ENCODE measurements at regions not wholly inside any gene's neighbourhood (a gene's known extent, or its start where the extent isn't known, plus 50 kb on each side); places are given as distances from the start of the nearest gene placed in this dataset.

GRCh38 chr10:123455861-123456260 lies 210.3 kb upstream of the GPR26 start:
- DNase-seq (ENCODE audit: low spot score) (no peak), ATAC-seq (ENCODE audit: low FRiP score) (no peak)
- TF ChIP-seq, protein P1, sequence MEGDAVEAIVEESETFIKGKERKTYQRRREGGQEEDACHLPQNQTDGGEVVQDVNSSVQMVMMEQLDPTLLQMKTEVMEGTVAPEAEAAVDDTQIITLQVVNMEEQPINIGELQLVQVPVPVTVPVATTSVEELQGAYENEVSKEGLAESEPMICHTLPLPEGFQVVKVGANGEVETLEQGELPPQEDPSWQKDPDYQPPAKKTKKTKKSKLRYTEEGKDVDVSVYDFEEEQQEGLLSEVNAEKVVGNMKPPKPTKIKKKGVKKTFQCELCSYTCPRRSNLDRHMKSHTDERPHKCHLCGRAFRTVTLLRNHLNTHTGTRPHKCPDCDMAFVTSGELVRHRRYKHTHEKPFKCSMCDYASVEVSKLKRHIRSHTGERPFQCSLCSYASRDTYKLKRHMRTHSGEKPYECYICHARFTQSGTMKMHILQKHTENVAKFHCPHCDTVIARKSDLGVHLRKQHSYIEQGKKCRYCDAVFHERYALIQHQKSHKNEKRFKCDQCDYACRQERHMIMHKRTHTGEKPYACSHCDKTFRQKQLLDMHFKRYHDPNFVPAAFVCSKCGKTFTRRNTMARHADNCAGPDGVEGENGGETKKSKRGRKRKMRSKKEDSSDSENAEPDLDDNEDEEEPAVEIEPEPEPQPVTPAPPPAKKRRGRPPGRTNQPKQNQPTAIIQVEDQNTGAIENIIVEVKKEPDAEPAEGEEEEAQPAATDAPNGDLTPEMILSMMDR (IDR thresholded peaks at IDR 0.05): no peak

DNA sequence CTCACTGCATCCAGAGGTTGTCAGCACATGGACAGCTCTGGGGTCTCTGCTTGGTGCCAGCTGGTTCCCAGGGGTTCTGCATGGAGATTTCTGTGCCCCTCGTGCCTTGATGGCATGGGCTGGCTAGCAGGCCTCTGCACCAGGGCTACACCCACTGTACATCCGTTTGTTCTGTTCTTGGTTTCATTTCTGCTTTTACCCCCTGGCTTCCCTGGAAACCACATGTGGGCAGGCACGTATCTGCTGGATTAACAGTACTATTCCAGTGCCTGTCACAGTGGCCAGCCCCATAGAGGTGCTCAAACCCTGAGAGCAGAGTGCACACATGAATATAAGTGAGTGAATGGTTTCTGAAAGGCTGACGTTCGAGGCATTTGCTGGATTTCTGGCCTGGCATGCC lies 207.2 kb upstream of the GPR26 start:
- TF ChIP-seq, protein P1 (IDR thresholded peaks at IDR 0.05): no peak
- ATAC-seq (ENCODE audit: low FRiP score): no peak

GRCh38 chr10:123459371-123460091 lies 206.6 kb upstream of the GPR26 start:
- ATAC-seq (ENCODE audit: low FRiP score): no peak
- TF ChIP-seq, protein P1 (IDR thresholded peaks at IDR 0.05): no peak

More for the DNA sequence above, 207.2 kb upstream of the GPR26 start:
- no peak for DNase-seq (ENCODE audit: low spot score)

DNA sequence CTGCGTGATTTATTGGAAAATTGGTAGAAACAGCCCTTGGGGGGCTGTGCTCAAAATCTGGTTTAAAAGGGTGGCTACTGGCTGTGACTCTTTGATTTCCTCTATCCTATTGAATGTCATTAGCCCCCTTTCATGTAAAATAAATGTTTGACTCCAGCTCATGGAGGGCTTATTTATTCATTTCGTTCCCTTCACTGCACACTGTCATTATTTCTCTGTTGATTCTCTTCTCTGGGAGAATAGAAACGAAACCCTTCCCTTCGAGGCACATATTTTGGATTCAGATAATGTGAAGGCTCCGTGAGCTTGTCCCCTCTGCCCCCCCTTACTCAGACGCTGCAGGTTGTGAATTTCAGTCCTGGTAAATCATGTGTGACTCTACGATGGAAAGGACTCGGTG lies 203.9 kb upstream of the GPR26 start:
- TF ChIP-seq, protein P1 (IDR thresholded peaks at IDR 0.05): no peak
- ATAC-seq (ENCODE audit: low FRiP score) (no peak), DNase-seq (ENCODE audit: low spot score) (no peak)

More at GRCh38 chr10:123459371-123460091, 206.6 kb upstream of the GPR26 start:
- DNase-seq (ENCODE audit: low spot score): no peak

- DNase-seq (ENCODE audit: low spot score) (no peak), ATAC-seq (ENCODE audit: low FRiP score) (no peak)
- TF ChIP-seq, protein P1 (IDR thresholded peaks at IDR 0.05): no peak
These were observed 203.4 kb upstream of the GPR26 start for GRCh38 chr10:123462756-123463155.

DNA sequence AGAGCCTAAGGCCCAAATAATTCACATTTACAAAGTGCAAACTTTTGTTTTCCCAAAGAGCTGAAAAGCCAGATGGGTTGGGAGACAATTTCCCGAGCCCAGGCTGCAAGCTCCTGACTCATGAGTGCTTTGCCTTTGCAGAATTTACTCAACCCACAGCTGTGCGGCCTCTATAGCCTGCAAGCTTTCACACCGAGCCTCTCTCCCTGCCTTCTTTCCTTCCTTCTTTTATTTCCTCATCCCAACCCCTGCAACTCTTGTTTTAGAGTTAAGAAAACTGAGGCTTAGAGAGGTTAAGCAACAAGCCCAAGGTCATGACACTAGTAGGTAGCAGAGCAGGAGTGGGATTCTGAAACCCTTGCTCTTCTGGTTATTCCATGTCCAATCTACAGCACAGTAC lies 203.0 kb upstream of the GPR26 start:
- DNase-seq (ENCODE audit: low spot score): no peak
- TF ChIP-seq, protein P1 (IDR thresholded peaks at IDR 0.05): no peak
- ATAC-seq (ENCODE audit: low FRiP score): no peak

DNA sequence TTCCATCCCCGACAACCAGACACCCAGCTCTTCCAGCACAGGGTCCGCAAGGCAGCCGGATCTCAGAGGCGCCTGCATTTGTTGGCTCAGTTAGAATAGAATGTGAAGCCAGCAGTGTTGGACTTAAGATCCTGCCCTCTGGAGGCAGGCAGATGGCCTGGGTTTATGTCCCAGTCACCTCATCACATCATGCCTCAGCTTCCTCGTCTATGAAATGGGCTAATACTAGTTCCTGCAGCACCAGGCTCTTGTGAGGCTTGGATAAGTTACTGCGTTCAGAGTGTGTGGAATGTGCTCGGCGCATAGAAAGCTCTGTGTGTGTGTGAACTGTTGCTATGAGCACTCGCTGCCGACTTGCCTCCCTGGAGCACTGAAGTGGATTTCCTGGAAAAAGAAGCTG lies 202.5 kb upstream of the GPR26 start:
- DNase-seq (ENCODE audit: low spot score) (no peak), ATAC-seq (ENCODE audit: low FRiP score) (no peak)
- TF ChIP-seq, protein P1 (IDR thresholded peaks at IDR 0.05): no peak

Measured in omental fat pad (tissue), 3 donors.